ENCODE measurements at regions not wholly inside any gene's neighbourhood (a gene's known extent, or its start where the extent isn't known, plus 50 kb on each side); places are given as distances from the start of the nearest gene placed in this dataset.
"Not testable (repeated sequence)": the region's sequence is repeated elsewhere in the genome, so short reads cannot be mapped to it uniquely, and the experiment has no call there.

- DNase-seq, result no peak
Observed at GRCh38 chr5:62059960-62060359, 246.0 kb upstream of the KIF2A start.

GRCh38 chr5:62065050-62065449 is 241.0 kb upstream of the KIF2A start:
- no peak for DNase-seq

- no peak for DNase-seq
Observed at GRCh38 chr5:62066761-62067277, 239.2 kb upstream of the KIF2A start.

- DNase-seq, result no peak
Observed at GRCh38 chr5:62068554-62068953, 237.5 kb upstream of the KIF2A start.

GRCh38 chr5:62077387-62077786 is 228.6 kb upstream of the KIF2A start:
- no peak for DNase-seq

GRCh38 chr5:62077823-62078550 is 228.0 kb upstream of the KIF2A start:
- no peak for DNase-seq

GRCh38 chr5:62082370-62082801 is 223.6 kb upstream of the KIF2A start:
- DNase-seq, result no peak

- DNase-seq, result no peak
Observed at GRCh38 chr5:62083247-62083646, 222.8 kb upstream of the KIF2A start.

- no peak for DNase-seq
Observed at GRCh38 chr5:62083661-62084060, 222.3 kb upstream of the KIF2A start.

GRCh38 chr5:62084391-62084790 is 221.6 kb upstream of the KIF2A start:
- DNase-seq, result no peak

- no peak for DNase-seq
Observed at GRCh38 chr5:62090953-62091352, 215.1 kb upstream of the KIF2A start.

- no peak for DNase-seq
Observed at GRCh38 chr5:62093411-62093810, 212.6 kb upstream of the KIF2A start.

GRCh38 chr5:62093976-62094375 is 212.0 kb upstream of the KIF2A start:
- peak; percentile 65 for DNase-seq

GRCh38 chr5:62097361-62097760 is 208.6 kb upstream of the KIF2A start:
- no peak for DNase-seq

- DNase-seq, result no peak
Observed at GRCh38 chr5:62100201-62100600, 205.8 kb upstream of the KIF2A start.

- not testable (repeated sequence) for DNase-seq
Observed at GRCh38 chr5:62103863-62104262, 202.1 kb upstream of the KIF2A start.

GRCh38 chr5:62111428-62111827 is 194.6 kb upstream of the KIF2A start:
- DNase-seq, result no peak

GRCh38 chr5:62112689-62113228 is 193.2 kb upstream of the KIF2A start:
- no peak for DNase-seq

GRCh38 chr5:62115014-62115413 is 191.0 kb upstream of the KIF2A start:
- peak; percentile 39 for DNase-seq

GRCh38 chr5:62124266-62124665 is 181.7 kb upstream of the KIF2A start:
- DNase-seq, result no peak

GRCh38 chr5:62126090-62126489 is 179.9 kb upstream of the KIF2A start:
- DNase-seq, result no peak

GRCh38 chr5:62127098-62127736 is 178.8 kb upstream of the KIF2A start:
- DNase-seq, result peak; percentile 85

- DNase-seq, result no peak
Observed at GRCh38 chr5:62130107-62130506, 175.9 kb upstream of the KIF2A start.

- DNase-seq, result no peak
Observed at GRCh38 chr5:62132276-62132675, 173.7 kb upstream of the KIF2A start.

Measured in NCI-H82 (cell line).